ENCODE measurements at regions not wholly inside any gene's neighbourhood (a gene's known extent, or its start where the extent isn't known, plus 50 kb on each side); places are given as distances from the start of the nearest gene placed in this dataset.

- Histone ChIP-seq H3K9me3 (no peaks in the 10 kb centered on the region), H3K4me3 (ENCODE audit: low read depth, low read length) (no peak overlapping the region), H3K27me3 (replicated peaks; ENCODE audit: control insufficient read depth, insufficient read depth, low read length) (no peaks in the 10 kb centered on the region), H3K4me1 (no peaks in the 10 kb centered on the region), H3K36me3 (ENCODE audit: control insufficient read depth, insufficient read depth, low read length) (no peaks in the 10 kb centered on the region)
- Mint-ChIP-seq H3K9me3 (ENCODE audit: unreplicated experiment) (peaks cover 30% of the 10 kb centered on the region), H3K4me3 (ENCODE audit: unreplicated experiment) (no peak overlapping the region), H3K4me1 (ENCODE audit: low read depth, unreplicated experiment) (no peaks in the 10 kb centered on the region), H3K27ac (ENCODE audit: unreplicated experiment) (no peak overlapping the region), H3K27me3 (ENCODE audit: insufficient read depth, unreplicated experiment) (no peaks in the 10 kb centered on the region), H3K36me3 (ENCODE audit: insufficient read depth, unreplicated experiment) (no peaks in the 10 kb centered on the region)
- no peak for TF ChIP-seq CTCF (IDR thresholded peaks at IDR 0.05; ENCODE audit: insufficient read depth in 1 of 2, low read depth in 1 of 2, low read length in 1 of 2, severe bottlenecking in 1 of 2, unreplicated experiment in 1 of 2)
- intact Hi-C loops (cut with micrococcal nuclease; ENCODE audit: unreplicated experiment): no loop called here
- no TSS peak for BruUV-seq (replicated peaks)
- CTCF ChIA-PET: no interaction called here
- POLR2A ChIA-PET: no interaction called here
- no peak for DNase-seq
Measured at GRCh38 chr15:35229085-35229484, 144.0 kb upstream of the NANOGP8 start.

GRCh38 chr15:35218215-35218614 is 133.1 kb upstream of the NANOGP8 start:
- POLR2A ChIA-PET: no interaction called here
- no peaks in the 10 kb centered on the region for H3K36me3 Mint-ChIP-seq (ENCODE audit: insufficient read depth, unreplicated experiment)
- Histone ChIP-seq H3K9me3 (no peaks in the 10 kb centered on the region), H3K4me3 (ENCODE audit: low read depth, low read length) (no peak overlapping the region), H3K36me3 (ENCODE audit: control insufficient read depth, insufficient read depth, low read length) (no peaks in the 10 kb centered on the region), H3K4me1 (peaks cover 9% of the 10 kb centered on the region; the same call in 1 of the 2 replicates), H3K27me3 (replicated peaks; ENCODE audit: control insufficient read depth, insufficient read depth, low read length) (no peaks in the 10 kb centered on the region)
- TF ChIP-seq CTCF (IDR thresholded peaks at IDR 0.05; ENCODE audit: insufficient read depth in 1 of 2, low read depth in 1 of 2, low read length in 1 of 2, severe bottlenecking in 1 of 2, unreplicated experiment in 1 of 2): no peak
- CTCF ChIA-PET: no interaction called here
- no peak overlapping the region for H3K4me3 Mint-ChIP-seq (ENCODE audit: unreplicated experiment)
- no TSS peak for BruUV-seq (replicated peaks)
- peaks cover 6% of the 10 kb centered on the region for H3K4me1 Mint-ChIP-seq (ENCODE audit: low read depth, unreplicated experiment)
- intact Hi-C loops (cut with micrococcal nuclease; ENCODE audit: unreplicated experiment): no loop called here
- H3K9me3 Mint-ChIP-seq (ENCODE audit: unreplicated experiment): no peaks in the 10 kb centered on the region
- no peaks in the 10 kb centered on the region for H3K27me3 Mint-ChIP-seq (ENCODE audit: insufficient read depth, unreplicated experiment)
- H3K27ac Mint-ChIP-seq (ENCODE audit: unreplicated experiment): no peak overlapping the region
- no peak for DNase-seq

GRCh38 chr15:35215093-35215492 is 130.0 kb upstream of the NANOGP8 start:
- no peak overlapping the region for H3K27ac Mint-ChIP-seq (ENCODE audit: unreplicated experiment)
- no peak overlapping the region for H3K4me3 Mint-ChIP-seq (ENCODE audit: unreplicated experiment)
- ChIA-PET CTCF (no interaction called here), POLR2A (no interaction called here)
- no peak for DNase-seq
- Histone ChIP-seq H3K4me1 (peaks cover 9% of the 10 kb centered on the region; the same call in 1 of the 2 replicates), H3K36me3 (ENCODE audit: control insufficient read depth, insufficient read depth, low read length) (no peaks in the 10 kb centered on the region), H3K4me3 (ENCODE audit: low read depth, low read length) (no peak overlapping the region), H3K27me3 (replicated peaks; ENCODE audit: control insufficient read depth, insufficient read depth, low read length) (no peaks in the 10 kb centered on the region), H3K9me3 (no peaks in the 10 kb centered on the region)
- intact Hi-C loops (cut with micrococcal nuclease; ENCODE audit: unreplicated experiment): no loop called here
- peaks cover 6% of the 10 kb centered on the region for H3K4me1 Mint-ChIP-seq (ENCODE audit: low read depth, unreplicated experiment)
- no peaks in the 10 kb centered on the region for H3K27me3 Mint-ChIP-seq (ENCODE audit: insufficient read depth, unreplicated experiment)
- H3K9me3 Mint-ChIP-seq (ENCODE audit: unreplicated experiment): no peaks in the 10 kb centered on the region
- no peak for TF ChIP-seq CTCF (IDR thresholded peaks at IDR 0.05; ENCODE audit: insufficient read depth in 1 of 2, low read depth in 1 of 2, low read length in 1 of 2, severe bottlenecking in 1 of 2, unreplicated experiment in 1 of 2)
- H3K36me3 Mint-ChIP-seq (ENCODE audit: insufficient read depth, unreplicated experiment): no peaks in the 10 kb centered on the region
- no TSS peak for BruUV-seq (replicated peaks)

Data from Caco-2 (cell line).